Fibroblast of mammary gland (primary cell): ENCODE measurements at regions not wholly inside any gene's neighbourhood (a gene's known extent, or its start where the extent isn't known, plus 50 kb on each side); places are given as distances from the start of the nearest gene placed in this dataset.

Experiments used
- DNase-seq: peaks from one replicate; pipeline ENCODE4 v3.0.0-alpha.2; 2010; ENCODE audit warnings: low read depth
- H3K4me3 ChIP-seq: 2 replicates; pipeline ENCODE4 v1.5.1; 2011; ENCODE audit warnings: low read depth, mild to moderate bottlenecking, low read length, moderate library complexity; ENCODE audit not compliant: control insufficient read depth
- TF ChIP-seq, protein P1 (sequence below): conservative IDR thresholded peaks from 2 replicates; pipeline ENCODE4 v1.5.1; 2011; ENCODE audit warnings: low read depth, low read length, inconsistent platforms; ENCODE audit not compliant: control insufficient read depth, insufficient read depth

DNA sequence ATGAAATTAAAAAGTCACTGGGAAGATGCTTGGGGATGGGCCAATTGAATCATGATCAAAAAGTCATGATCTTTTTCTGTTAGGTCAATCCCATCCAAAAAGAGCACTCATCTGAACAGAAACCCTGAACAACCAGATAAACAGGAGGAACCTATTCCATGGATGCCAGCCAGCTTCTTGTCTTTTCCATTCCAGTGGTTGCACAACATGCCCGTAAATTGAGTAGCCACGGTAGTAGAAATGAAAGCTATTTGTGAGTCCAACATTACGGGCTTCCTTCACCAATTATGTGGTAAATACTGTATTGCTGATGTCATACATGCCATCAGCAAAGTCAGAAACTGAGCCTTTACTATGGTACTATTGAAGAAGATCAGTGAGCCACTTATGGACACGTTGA lies 982.4 kb upstream of the HS3ST1 start:
- TF ChIP-seq, protein P1, sequence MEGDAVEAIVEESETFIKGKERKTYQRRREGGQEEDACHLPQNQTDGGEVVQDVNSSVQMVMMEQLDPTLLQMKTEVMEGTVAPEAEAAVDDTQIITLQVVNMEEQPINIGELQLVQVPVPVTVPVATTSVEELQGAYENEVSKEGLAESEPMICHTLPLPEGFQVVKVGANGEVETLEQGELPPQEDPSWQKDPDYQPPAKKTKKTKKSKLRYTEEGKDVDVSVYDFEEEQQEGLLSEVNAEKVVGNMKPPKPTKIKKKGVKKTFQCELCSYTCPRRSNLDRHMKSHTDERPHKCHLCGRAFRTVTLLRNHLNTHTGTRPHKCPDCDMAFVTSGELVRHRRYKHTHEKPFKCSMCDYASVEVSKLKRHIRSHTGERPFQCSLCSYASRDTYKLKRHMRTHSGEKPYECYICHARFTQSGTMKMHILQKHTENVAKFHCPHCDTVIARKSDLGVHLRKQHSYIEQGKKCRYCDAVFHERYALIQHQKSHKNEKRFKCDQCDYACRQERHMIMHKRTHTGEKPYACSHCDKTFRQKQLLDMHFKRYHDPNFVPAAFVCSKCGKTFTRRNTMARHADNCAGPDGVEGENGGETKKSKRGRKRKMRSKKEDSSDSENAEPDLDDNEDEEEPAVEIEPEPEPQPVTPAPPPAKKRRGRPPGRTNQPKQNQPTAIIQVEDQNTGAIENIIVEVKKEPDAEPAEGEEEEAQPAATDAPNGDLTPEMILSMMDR: no peak
- no peak overlapping the region for H3K4me3 ChIP-seq
- peak; percentile 51 for DNase-seq

DNA sequence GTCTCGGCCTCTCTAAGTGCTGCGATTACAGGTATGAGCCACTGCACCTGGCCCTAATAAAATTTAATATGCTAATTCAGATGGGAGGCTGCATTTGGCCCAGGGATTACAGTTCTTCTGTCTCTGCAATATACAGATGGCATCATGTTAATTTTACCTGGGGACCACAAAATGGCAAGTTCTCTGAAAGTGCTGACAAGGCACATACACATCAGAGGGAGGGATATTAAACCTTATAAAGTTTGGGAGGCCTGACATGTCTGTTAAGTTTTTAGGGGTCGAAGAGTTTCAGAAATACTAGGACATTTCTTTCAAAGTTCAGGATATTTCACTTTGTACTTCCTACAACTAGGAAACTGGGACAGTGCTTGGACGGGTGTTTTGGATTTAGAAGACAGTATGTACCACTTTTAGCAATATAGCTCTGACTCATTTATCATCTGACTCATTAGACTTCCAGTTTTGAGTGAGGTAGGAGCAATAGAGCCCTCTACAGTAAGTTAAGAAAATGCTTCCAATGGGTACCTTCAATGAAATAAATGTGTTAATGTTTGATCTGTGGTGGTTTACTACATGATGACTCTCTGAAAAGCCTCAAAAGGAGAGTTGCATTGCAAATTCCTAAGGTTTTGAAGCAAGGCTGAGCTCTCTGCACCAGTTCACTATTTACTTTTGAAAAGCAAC lies 981.0 kb upstream of the HS3ST1 start:
- DNase-seq: peak; percentile 69
- H3K4me3 ChIP-seq: no peak overlapping the region
- TF ChIP-seq, protein P1: peak; percentile 15

DNA sequence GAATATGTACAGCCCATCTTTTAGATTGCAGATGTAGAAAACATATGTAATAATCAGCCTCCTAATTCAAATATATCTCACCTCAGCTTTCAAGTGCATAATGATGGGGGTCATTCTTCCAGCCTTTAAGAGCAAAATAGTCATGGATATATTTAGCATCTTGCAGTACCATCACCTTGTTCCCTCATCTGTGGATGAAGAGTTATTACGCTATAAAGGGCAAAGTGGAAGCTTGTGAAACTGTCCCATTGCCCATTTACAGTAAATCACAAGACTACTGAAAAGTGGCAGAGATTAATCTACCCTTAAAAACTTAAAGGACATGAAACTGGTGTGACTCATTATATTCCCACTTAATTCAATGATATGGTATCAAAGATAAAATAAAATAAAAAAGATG lies 979.7 kb upstream of the HS3ST1 start:
- TF ChIP-seq, protein P1: no peak
- no peak for DNase-seq
- H3K4me3 ChIP-seq: no peak overlapping the region

DNA sequence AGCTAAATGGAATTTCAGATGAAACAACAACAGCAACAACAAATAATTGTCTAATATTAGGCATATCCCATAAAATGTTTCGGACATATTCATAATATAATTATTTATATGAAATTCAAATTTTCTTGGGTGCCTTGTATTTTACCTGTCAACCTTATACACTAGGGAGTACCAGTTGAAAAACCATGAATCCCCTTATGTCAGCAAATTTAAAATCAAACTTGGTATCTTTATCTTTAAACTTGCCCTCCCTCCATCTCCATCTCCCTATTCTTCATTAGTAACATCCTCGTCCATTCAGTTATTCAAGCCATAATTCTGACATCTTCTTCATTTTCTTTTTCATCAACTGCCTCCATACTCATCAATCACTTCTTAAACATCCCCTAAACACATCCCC lies 974.5 kb upstream of the HS3ST1 start:
- DNase-seq: no peak
- TF ChIP-seq, protein P1: no peak
- H3K4me3 ChIP-seq: no peak overlapping the region

DNA sequence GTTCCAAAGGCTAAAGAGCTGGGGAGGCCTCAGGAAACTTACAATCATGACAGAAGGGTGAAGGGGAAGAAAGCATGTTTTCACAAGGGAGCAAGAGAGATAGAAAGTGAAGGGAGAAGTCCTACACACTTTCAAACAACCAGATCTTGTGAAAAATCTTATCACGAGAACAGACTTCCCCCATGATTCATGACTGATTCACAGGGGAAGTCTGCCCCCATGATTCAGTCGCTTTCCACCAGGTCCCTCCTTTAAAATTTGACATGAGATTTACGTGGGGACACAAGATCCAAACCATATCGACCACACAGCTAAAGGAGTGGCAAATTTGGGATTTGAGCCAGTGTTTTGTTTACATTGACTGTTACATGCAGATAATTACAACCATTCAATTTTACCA lies 971.1 kb upstream of the HS3ST1 start:
- DNase-seq: peak; percentile 36
- no peak overlapping the region for H3K4me3 ChIP-seq
- TF ChIP-seq, protein P1: no peak

DNA sequence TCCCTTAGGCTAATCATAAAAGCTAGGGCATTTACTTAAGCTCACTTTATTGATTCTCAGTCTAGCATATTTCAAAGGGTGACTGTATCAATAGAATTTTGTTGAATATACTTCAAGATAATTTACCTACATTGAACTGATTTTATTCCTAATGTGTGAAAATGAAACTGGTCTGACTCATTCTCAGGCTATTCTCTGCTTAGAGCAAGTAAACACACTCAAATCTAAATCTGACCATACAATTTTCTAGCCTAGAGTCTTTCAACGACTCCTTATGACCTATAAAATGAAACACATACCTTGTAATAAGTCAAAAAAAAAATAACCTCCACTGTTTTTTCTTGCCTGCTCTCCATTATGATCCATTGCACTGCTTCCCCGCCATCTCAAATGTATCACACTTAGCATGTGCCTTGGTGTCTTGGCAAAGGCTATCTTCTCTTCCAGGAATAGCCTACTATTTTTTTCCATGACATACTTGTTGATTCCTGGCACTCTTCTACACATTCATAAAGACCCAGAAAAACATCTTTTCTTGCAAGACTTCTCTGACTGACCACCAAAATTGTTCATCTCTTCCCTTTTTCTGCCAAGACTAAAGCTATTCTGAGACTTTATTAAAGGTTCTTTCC lies 965.1 kb upstream of the HS3ST1 start:
- TF ChIP-seq, protein P1: no peak
- no peak for DNase-seq
- no peak overlapping the region for H3K4me3 ChIP-seq
